Activated CD8-positive, alpha-beta memory T cell treated with anti-CD3 and anti-CD28 coated beads, Interleukin-2, amount 50 U/mL, for 24 hours (primary cell): ENCODE measurements at regions not wholly inside any gene's neighbourhood (a gene's known extent, or its start where the extent isn't known, plus 50 kb on each side); places are given as distances from the start of the nearest gene placed in this dataset.

Experiments
- DNase-seq: peaks from one replicate; pipeline ENCODE4 v3.0.0-alpha.2; 2020; ENCODE audit errors: extremely low read depth

DNA sequence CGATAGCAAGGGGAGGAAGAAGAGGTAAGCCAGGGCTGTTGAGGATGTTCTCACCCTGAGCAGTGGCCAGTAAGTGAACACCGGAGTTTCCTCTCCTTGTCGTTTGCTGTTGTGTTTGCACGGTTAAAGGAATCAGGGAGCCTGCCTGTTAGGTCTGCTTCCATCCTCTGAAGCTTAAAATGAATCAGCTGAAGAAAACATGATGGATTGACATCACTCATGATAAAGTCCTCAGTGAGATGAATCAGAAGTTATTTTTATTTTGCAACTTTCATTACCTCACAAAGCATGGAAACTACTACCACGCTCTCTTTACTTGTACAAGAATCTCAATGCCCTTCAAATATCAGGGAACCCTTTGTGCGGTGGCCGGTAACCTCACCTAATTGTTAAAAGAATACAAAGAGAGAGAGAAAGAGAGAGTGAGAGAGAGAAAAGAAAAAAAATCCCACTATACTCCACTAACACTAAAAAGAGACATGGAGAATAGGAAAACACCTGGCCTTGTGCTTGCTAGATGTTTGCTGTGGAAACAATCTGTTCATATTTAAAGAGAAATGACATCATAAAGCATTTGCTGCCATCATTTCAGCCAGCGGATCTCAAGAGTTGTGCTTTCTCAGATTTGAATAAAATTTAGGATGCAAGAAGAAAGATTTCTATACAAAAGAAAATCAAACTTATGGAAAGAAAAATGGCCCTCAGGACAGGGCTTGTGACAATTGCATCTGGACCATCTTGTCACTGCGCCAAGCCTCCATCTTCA lies 441.6 kb upstream of the SALL1 start:
- no peak for DNase-seq

DNA sequence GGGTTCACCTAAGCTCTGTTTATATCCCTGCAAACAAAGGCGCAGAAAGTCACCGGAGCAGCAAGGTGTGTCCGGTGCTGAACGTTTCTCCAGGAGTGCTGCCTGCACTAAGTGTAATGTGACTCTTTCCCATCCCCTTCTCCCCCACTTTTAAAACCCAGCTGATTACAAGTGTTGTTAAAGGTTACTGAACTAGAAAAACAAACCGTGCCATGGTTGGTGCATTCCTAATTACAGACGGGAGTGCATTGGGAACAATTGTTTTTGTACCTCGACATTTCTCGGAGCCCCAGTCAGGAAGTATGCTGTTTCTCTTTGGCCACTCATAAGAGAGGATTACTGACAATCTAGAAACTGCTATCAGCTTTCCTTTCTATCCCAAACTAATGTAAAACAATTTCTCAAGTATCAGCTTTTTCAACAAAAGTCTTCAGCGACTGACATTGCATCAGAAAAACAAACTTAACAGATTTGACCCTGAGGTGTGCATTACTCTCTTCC lies 441.0 kb upstream of the SALL1 start:
- no peak for DNase-seq

DNA sequence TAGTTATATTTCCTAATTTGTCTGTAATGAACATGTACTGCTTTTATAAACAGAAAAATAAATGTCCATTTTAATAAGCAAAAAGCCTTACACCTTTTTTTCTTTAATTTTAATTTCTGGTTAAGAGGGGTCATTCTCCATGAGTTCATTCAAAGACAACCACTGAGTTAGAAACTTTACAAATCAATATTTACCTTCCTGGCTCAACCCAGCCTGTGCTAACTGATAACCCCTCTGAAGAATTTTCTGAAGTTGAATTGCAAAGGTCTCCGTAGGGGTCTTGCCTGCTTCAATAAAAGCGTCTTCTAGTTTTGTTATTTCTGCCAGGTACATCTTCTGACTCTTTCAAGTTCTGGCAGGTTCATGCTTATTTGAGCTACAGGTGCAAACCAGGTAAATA lies 440.4 kb upstream of the SALL1 start:
- DNase-seq: no peak

DNA sequence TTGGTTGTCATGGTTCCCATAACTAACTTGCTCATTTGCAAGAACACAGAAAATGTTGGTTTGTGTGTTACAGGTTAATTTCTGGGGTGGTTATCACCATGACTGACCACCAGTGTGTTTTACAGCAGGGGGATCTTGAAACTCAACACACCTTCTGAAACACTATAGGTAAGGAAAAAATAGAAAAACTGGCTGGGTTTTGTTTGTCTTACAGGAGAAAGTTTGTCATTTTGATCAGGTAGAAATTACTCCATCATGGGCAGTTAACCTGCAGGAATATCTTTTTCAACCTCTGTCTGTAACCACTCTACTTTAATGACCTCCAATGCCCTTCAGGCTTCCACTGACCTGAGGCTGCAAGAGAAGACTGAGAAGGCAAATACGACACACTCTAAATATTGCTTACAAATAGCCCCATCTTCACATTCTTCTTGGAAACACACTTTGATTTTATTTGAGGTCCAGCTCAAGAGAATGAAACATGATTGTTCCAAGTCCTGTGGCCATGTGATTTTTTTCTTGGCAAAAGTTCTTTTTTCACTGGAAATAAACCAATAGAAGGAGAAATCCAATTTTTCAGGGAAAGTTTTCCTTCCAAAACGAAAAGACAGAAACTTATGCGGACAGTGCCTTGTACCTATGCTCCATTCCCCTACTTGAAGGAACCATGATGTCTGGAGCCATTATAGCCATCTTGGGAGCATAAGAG lies 428.7 kb upstream of the SALL1 start:
- DNase-seq: no peak

DNA sequence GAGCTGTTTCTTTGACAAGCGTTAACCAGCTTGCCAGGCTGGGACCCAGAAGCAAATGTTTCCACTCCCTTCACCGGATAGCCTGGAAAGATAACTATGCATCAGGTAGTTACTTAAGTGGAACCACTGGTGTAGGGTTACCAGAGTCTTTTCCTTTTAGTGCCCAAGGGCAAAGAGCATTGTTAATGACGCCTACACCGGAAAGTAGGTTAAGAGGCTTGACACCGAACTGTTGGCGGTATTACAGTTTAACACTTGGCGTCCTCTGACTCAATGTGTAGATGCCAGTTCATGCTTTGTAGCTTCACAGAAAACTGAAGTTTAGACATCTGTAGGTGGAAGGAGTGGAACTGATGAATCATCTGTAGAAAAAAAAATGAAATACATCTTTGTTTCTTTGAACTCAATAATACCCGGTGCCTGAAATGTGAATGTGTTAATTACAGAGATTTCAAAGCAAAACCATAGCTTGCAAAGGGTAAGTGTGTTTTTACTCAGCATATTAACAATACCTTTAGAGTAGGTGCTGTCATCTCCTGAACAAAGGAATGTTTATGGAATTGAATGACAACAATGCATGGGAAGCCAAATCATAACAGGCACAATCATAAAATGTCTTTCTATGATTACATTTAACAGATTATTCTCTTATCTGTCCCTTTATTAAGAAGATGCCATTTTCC lies 426.7 kb upstream of the SALL1 start:
- DNase-seq: no peak

DNA sequence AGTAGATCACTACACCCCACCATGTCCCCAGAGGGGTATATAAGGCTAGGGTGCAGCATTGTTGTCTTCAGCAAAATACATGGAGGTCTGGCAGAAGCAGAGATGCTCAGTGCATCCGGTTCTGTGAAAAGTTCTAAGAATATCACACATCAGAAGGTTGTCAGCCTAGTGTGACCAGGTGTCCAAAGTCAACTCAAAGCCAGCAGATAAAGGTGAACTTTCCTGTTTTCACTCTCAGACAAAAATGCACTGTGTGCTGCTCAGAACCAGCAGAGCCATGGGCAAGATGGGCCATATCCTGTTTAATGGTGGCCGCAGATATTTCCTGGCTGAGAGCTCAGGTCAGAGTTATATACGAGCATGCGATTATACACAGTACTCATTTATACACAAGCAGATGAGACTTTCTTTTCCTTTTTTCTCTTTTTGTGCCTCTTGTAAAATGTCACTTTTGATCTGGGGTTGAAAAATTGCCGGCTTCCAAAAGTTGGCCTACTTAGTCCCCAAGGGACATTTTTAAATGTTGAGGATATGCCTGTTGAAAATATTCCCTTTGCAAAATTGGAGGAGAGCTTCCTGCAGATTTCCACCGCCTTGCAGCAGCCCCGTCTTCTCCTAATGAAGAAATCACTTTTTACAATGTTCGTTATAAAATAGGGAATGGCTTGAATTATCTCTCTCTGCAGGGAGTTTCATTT lies 425.6 kb upstream of the SALL1 start:
- no peak for DNase-seq

DNA sequence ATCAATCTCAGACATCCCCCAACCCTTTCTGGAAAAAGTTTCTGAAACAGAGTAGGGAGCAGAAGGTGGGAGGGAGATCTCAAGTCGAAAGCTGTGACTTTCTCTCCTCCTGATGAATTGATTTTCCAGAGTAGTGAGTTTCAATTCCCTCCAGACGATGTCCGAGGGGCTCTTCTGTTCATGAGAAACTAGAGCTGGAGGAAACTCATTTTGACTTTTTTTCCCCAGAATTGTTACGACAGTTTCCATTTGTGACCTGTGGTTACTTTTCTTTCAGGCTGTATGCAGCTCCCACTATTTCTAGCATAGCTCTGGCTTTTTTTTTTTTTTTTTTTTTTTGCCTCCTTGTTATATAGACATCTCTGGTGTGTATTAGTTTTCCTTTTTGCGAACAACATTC lies 422.1 kb upstream of the SALL1 start:
- DNase-seq: no peak

DNA sequence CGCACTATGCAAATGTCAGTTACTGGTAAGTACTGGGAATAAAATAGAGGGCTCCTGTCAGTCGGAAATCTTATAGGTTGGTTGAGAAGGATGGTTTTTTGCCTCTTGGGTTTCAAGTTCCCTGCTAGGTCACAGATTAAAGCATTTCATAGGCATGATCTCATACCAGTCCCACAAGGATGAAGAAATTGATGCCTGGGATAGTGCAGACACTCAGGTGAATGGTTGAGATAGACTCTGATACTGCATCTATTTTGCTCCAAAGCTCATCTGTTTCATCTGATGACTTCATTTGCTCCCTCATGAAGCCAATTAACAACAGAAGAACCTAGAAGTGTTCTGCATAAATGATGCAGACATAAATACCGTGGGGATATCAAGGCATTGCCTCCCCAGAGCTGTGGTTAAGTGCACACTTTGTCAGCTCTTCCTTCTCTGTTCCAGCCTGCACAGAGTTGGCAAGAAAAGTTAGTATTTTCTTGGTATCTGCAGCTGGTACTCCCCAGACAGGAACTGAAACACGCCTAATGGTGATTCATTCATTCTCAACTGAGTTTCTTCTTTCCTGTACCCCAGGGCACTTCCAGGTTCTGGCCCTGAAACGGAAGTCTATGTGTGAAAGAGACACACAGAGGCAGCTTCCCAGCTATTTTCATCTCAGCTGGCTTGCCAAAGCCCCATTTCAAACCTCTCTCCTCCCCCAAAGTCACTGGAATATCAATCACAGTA lies 418.3 kb upstream of the SALL1 start:
- DNase-seq: no peak

DNA sequence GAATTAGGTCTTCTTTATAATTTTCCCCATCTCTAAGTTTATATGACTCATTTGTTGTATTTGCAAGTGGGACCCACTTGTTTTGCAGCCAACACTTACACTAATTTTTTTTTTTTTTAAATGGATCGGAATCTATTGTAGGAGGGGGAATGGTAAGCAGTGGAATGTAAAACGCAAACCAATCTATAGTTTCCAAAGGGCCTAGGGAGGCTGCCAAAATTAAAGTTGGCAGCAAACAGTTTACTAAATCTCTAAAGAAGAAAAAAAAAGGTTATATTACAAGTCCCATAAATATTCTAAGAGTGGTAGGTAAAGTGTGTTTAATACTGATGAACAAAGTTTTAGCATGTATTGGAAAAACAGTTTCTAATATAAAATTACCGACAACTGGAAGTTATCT lies 416.8 kb upstream of the SALL1 start:
- no peak for DNase-seq

DNA sequence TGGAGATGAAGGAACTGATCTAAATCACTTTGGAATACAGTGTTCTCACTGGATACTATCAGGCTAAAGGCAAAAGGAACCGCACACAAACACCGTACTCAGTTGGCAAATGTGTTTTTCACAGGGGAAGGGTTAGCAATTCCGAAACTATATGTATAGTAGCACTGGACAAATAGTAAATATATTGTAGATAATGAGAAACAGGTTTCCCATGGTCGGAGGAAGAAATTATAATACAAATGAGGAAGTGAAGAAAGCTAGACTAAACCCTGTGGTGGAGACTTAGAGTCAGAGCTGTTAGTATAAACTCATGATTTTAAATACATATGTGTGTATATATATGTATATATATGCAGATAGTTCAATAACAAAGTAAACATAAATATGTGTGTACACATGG lies 414.1 kb upstream of the SALL1 start:
- no peak for DNase-seq

DNA sequence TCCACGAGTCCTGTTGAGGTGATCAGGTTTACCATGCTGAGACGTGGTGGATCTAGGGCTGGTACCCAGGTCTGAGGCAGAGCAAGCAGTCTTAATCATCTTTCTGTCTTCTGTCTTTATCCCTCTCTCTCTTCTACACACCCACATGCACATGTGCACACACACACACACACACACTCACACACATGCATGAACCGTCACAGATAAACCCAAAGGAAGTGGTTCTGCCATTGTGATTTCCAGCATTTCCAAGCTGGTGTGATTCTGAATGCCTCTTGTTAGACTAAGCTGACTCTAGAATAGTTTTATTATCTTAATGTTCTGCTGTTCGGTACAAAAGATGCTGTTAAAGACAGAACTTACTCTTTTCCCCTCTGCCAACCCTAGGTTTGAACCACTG lies 411.8 kb upstream of the SALL1 start:
- DNase-seq: no peak

DNA sequence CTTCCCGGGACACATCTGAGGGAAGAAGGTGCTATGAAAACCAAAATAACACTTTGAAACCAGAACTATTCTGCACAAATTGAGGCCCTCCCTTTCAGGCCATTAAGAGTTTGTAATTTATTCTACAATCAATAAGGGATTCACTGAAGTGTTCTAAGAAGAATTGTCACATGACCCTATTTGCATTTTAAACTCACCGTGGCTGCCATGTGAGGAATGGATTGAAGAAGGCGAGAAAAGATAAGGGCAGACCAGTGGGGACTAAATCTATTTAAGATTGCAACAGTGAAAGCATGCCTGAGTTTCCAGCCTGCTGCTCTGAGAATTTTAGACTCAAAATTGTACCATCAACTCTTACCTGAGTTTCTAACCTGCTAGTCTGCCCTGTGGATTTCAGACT lies 408.8 kb upstream of the SALL1 start:
- DNase-seq: no peak

DNA sequence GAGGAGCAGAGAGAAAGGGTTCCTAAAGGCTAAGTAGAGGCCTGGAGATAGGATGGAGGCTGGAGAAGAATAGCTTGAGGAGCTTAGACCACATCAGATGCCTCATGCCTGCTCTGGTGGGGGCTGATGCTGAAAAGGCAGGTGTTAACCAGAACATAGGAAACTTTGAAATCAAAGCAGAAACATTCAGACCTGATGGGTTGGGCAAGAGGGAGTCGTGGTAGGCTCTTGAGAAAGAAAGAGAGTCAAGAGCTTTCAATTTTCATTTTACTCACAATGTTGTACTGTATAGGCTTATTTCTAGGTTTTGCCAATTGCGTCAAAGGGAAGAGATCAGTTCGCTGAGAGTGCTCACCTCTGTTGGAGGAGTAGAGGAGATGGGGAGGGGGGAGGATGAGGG lies 406.6 kb upstream of the SALL1 start:
- no peak for DNase-seq

DNA sequence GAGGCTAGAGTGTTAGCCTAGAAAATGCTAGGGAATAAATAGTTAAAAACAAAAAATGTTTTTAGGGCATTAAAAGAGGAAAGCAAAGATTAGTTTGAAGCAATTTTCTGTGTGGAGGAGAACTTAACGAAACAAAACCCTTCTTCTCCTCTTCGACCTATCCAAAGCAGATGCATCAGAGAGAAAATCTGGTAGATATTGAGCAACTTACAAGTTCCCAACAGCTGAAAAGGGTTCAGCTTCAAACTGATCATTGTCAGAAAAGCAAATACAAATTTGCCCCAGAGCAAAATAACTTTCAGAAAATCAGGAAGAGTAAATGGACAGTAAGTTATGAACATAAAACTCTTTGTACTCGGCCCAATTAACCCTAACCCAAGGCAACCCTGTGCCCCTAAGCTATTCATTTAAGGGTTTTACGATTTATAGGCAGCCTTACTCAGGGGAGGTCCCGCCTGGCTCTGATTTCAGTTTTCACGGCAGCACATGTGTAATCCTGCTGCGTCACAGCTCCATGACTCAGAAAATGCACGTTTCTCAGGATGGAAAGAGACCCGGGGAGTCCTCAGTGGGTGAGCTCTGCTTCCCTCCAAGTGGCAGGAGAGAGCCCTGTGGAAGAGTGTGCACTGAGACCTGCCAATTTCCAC lies 405.7 kb upstream of the SALL1 start:
- DNase-seq: no peak

DNA sequence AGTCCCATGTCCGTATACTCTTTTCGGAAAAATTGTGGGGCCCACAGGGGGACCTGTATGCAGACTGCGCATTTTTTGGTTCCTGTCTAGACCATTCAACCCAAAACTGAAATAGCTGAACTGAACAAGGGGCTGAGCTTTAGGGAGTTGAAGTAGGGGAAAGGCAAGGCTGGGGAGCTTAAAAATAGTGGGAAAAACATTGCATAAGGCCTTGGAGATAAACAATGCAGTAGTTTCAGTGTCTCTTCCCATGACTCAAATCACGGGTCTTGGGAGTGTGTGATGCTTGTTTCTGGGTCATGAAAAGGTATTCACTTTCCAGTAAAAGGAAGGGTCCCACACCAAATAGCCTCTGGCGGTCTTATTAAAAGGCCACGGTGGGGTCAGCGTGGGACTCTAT lies 402.8 kb upstream of the SALL1 start:
- no peak for DNase-seq

DNA sequence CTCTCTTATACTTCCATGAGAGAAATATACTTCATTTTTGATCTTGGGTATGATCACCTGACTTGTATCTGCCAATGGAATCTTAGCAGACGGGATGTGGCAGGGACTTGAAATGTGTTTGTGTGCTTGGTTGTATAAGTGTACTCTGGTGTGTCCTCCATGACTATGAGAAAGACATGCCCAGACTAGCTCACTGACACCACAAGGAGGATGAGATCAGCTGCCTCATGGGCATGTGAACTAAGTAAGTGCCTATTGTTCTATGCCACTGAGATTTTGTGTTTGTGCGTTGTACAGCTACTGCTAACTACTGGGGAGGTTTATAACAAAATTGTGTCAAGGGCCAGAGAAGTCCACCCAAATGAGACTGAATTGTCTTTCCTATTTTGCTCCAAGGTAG lies 402.2 kb upstream of the SALL1 start:
- DNase-seq: no peak

DNA sequence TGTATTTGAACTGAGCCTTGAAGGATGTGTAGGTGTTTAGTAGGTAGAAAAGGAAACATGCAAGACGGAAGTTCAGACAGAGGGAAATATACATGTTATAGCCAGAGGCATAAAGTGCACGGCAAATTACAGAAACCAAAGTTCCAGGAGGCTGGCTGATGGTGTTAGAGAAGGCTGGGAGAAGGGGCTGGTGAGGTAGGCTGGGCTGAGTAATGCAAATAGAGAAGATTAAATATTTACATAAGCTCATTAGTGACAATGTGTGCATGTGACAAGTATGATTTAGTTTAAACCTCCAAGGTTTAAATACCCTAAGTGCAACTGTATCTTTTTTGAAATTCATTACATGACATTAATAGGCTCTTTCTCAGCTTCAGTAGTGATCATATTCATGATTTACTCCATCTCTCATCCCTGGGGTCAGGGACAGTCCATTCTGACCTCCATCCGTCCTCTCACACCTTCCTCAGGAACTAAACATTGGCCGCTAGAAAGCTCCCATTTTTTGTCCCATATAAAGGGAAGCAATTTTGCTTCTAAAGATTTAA lies 399.8 kb upstream of the SALL1 start:
- DNase-seq: no peak

DNA sequence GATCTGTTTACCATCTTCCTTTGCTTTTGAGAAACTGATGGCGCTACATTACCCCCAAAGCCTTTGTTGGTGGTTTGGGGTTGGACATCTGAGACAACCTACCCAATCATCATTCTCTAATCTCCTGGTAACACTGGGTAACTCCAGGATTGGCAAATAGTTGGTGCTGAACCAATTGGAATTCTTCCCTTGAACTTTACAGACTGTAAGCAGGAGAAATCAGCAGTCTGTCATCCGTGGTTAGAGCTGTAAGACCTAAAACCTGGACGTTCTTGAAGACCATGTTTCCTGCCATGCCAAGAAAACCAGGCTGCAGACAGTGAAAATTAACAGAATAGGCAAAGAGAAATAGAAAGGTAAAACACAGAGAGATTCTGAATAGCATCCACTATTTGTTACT lies 398.8 kb upstream of the SALL1 start:
- no peak for DNase-seq

DNA sequence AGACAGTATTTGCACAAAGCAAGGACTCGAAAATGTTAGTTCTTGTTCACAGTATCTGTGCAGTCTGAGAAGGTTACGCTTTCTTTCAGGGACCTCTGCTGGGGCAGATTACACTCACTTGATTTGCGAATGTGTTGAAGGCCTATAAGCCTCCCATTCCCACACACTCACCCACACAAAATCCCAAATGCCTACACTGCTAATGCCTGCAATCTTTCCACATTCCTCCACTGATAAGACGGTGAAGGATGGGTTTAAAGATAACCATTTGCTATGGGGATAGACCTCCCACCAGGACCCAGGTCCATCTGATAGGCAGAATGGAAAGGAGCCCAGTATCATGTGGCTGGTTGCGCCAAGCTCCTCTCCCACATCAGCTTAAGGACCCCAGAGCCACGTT lies 394.9 kb upstream of the SALL1 start:
- no peak for DNase-seq

DNA sequence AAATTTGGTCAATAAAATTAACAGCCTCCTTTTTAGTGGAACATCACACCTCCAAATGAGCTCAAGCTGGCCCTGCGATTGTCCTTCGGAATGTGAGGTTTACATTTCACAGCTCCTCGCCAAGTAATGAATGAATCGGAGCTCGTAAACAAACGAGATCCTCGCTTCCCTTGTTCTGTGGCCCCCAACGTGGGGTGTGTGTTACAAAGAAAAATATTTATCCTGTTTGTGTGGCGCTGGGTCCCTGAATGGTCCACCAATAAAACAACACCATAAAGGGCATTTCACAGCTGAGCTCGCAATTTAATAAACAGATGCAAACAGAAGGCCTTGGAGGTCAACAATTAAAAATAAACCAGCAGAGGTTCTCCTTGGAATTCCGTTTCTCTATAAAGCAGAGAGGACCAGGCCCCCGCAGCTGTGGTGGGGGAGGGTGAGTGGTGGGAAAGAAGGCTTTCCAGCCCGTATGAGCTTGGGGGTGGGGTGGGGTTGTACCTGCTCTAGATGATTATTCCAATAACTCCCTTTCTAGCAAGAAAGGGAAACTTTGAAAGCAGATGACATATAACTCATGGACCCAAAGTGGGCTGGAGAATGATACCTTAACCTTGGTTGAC lies 393.9 kb upstream of the SALL1 start:
- no peak for DNase-seq
